Esophagus muscularis mucosa (tissue), 4 donors: ENCODE measurements at regions not wholly inside any gene's neighbourhood (a gene's known extent, or its start where the extent isn't known, plus 50 kb on each side); places are given as distances from the start of the nearest gene placed in this dataset.

Source experiments
- DNase-seq: peaks from one replicate; pipeline ENCODE4 v3.0.0-alpha.2; 2017; ENCODE audit errors: extremely low spot score
- H3K27ac ChIP-seq, 4 donors: fragments of 200-600 bp; sonication (generic); replicated peaks in 1 of 4; 1 replicate in 3 of 4; 2 replicates in 1 of 4; pipeline ENCODE4 v1.5.1; 2016 to 2019; ENCODE audit warnings: mild to moderate bottlenecking in 1 of 4
- H3K27me3 ChIP-seq, 4 donors: fragments of 200-600 bp; sonication (generic); one replicate each; pipeline versions ENCODE4 v1.5.1 to v1.6.0; 2016 to 2019
- H3K36me3 ChIP-seq, 4 donors: fragments of 200-600 bp; sonication (generic); one replicate each; pipeline ENCODE4 v1.5.1; 2016 to 2019
- H3K4me1 ChIP-seq, 4 donors: fragments of 200-600 bp; sonication (generic); one replicate each; pipeline ENCODE4 v1.5.1; 2016 to 2019
- H3K4me3 ChIP-seq, 4 donors: fragments of 200-600 bp; sonication (generic); 1 replicate in 2 of 4; 2 replicates in 2 of 4; pipeline ENCODE4 v1.5.1; 2016 to 2019; ENCODE audit warnings: mild to moderate bottlenecking in 4 of 4, moderate library complexity in 1 of 4
- H3K9me3 ChIP-seq, 4 donors: fragments of 200-600 bp; sonication (generic); 1 replicate in 3 of 4; 2 replicates in 1 of 4; pipeline ENCODE4 v1.5.1; 2016 to 2019
- CTCF ChIP-seq, 3 experiments: fragments of 200-600 bp in 2 of 3; fragments of 450-650 bp in 1 of 3; sonication (generic) in 2 of 3; IDR thresholded peaks; one replicate each; pipeline ENCODE4 v1.5.1; 2017 to 2019; ENCODE audit warnings: antibody characterized with exemption in 3 of 3, mild to moderate bottlenecking in 2 of 3, moderate library complexity in 1 of 3
- EP300 ChIP-seq: sonication (generic); formaldehyde crosslinking; IDR thresholded peaks from one replicate; pipeline ENCODE4 v1.6.1; 2017; ENCODE audit warnings: antibody characterized with exemption
- POLR2A ChIP-seq: fragments of 450-650 bp; IDR thresholded peaks from one replicate; pipeline ENCODE4 v1.6.1; 2017; ENCODE audit warnings: antibody characterized with exemption, moderate library complexity, mild to moderate bottlenecking, low read depth
- POLR2AphosphoS5 ChIP-seq, 2 donors: sonication (generic); formaldehyde crosslinking; IDR thresholded peaks; one replicate each; pipeline ENCODE4 v1.6.1; 2017; ENCODE audit warnings: antibody characterized with exemption in 2 of 2
- WGBS: methylation state at CpG from one replicate; pipeline ENCODE4 v1.1.5; 2018; 5-methylcytosine and 5-hydroxymethylcytosine counted together
- intact Hi-C: fragments of 100-400 bp; cut with DNase I; formaldehyde crosslinking; loops from one replicate; pipeline ENCODE4 v1.15.1; 2023

GRCh38 chr4:74618166-74618565, 173.2 kb downstream of the AREG start:
- Histone ChIP-seq H3K27ac (no peak overlapping the region), H3K27me3 (no peaks in the 10 kb centered on the region), H3K4me3 (no peak overlapping the region), H3K9me3 (peaks cover 0 to 3% (median 1%) of the 10 kb centered on the region in 4 donors), H3K4me1 (peaks cover 0 to 24% (median 11%) of the 10 kb centered on the region in 4 donors), H3K36me3 (no peaks in the 10 kb centered on the region)
- WGBS, result 93% methylated on average over 1 of the region's 1 CpG
- DNase-seq, result no peak
- intact Hi-C loops, result no loop called here
- no peak for TF ChIP-seq POLR2AphosphoS5 (IDR thresholded peaks at IDR 0.05)
- no peak for TF ChIP-seq POLR2A
- TF ChIP-seq CTCF (IDR thresholded peaks at IDR 0.05), result no peak
- no peak for TF ChIP-seq EP300

- intact Hi-C loops, result no loop called here
These were observed 173.7 kb downstream of the AREG start for GRCh38 chr4:74618659-74619058.

GRCh38 chr4:74619931-74620702, 174.2 kb downstream of the BTC start:
- WGBS, result 18% methylated on average over 2 of the region's 2 CpGs
- peaks cover 0 to 3% (median 1%) of the 10 kb centered on the region in 4 donors for H3K9me3 ChIP-seq
- peaks cover 3 to 39% (median 22%) of the 10 kb centered on the region in 4 donors for H3K4me1 ChIP-seq
- intact Hi-C loops, result no loop called here
- H3K36me3 ChIP-seq, result no peaks in the 10 kb centered on the region
- no peak overlapping the region for H3K4me3 ChIP-seq
- H3K27me3 ChIP-seq, result no peaks in the 10 kb centered on the region
- TF ChIP-seq POLR2A, result no peak
- TF ChIP-seq EP300, result no peak
- no peak for TF ChIP-seq POLR2AphosphoS5 (IDR thresholded peaks at IDR 0.05)
- no peak for TF ChIP-seq CTCF (IDR thresholded peaks at IDR 0.05)
- DNase-seq, result no peak
- H3K27ac ChIP-seq, result no peak overlapping the region

More at GRCh38 chr4:74618659-74619058, 173.7 kb downstream of the AREG start:
- H3K27ac ChIP-seq, result no peak overlapping the region
- H3K4me3 ChIP-seq, result no peak overlapping the region
- no peaks in the 10 kb centered on the region for H3K36me3 ChIP-seq
- H3K9me3 ChIP-seq, result peaks cover 0 to 3% (median 1%) of the 10 kb centered on the region in 4 donors
- H3K4me1 ChIP-seq, result peaks cover 0 to 28% (median 12%) of the 10 kb centered on the region in 4 donors
- TF ChIP-seq CTCF (IDR thresholded peaks at IDR 0.05), result no peak
- no peak for TF ChIP-seq EP300
- no peak for TF ChIP-seq POLR2A
- no peak for TF ChIP-seq POLR2AphosphoS5 (IDR thresholded peaks at IDR 0.05)
- no peak for DNase-seq
- no peaks in the 10 kb centered on the region for H3K27me3 ChIP-seq
- 28% methylated on average over 1 of the region's 1 CpG for WGBS

- H3K4me3 ChIP-seq, result no peak overlapping the region
- H3K36me3 ChIP-seq, result no peaks in the 10 kb centered on the region
- peaks cover 0 to 3% (median 0%) of the 10 kb centered on the region in 4 donors for H3K9me3 ChIP-seq
- peaks cover 4 to 41% (median 29%) of the 10 kb centered on the region in 4 donors for H3K4me1 ChIP-seq
- TF ChIP-seq POLR2A (no peak), POLR2AphosphoS5 (IDR thresholded peaks at IDR 0.05) (no peak), EP300 (no peak), CTCF (IDR thresholded peaks at IDR 0.05) (no peak)
- no peak overlapping the region for H3K27ac ChIP-seq
- DNase-seq, result no peak
- intact Hi-C loops, result no loop called here
- no peaks in the 10 kb centered on the region for H3K27me3 ChIP-seq
These were observed 172.7 kb downstream of the BTC start for GRCh38 chr4:74621616-74622015.
